ENCODE measurements at regions not wholly inside any gene's neighbourhood (a gene's known extent, or its start where the extent isn't known, plus 50 kb on each side); places are given as distances from the start of the nearest gene placed in this dataset.

DNA sequence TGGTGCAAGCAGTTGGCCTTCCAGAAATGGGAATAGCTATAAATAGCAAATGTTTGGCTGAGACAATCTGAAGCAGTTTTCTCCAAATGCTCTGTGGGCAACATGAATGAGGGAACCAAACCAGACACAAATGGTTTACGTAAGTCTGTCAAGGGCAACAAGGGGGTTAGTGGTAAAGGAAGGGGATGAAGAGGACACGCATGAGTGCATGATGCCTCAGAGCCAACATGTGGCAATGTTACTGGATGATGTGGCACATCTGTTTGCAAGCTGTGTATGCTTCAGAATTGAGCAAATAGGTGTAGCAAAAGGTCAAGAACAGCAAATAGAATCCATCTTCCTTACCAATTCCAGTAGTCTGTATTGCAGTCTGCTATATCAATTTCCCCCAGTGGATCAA, 76.3 kb upstream of the LMO4 start:
- ChIA-PET CTCF (no interaction called here), POLR2A (ENCODE audit: unreplicated experiment) (no interaction called here)
- ATAC-seq (no peak), DNase-seq (peak; percentile 9)
- H3F3A ChIP-seq (ENCODE audit: low read length, unreplicated experiment), result no peaks in the 10 kb centered on the region
- H3K27ac ChIP-seq (ENCODE audit: low read length), result no peak overlapping the region
- H3K4me2 ChIP-seq (ENCODE audit: low read length), result no peak overlapping the region
- no peak overlapping the region for H3K9ac ChIP-seq (ENCODE audit: low read length)
- H3K4me3 ChIP-seq (ENCODE audit: low read length), result no peak overlapping the region
- BruUV-seq (replicated peaks), result no TSS peak
- no peak overlapping the region for H2AFZ ChIP-seq (ENCODE audit: low read length)
- intact Hi-C loops (cut with micrococcal nuclease), result no loop called here
- TF ChIP-seq EZH2phosphoT487 (IDR thresholded peaks at IDR 0.05; ENCODE audit: borderline replicate concordance, low read length) (no peak), EZH2 (IDR thresholded peaks at IDR 0.05; ENCODE audit: low read length, unreplicated experiment) (no peak)
- TF ChIP-seq, protein P1, sequence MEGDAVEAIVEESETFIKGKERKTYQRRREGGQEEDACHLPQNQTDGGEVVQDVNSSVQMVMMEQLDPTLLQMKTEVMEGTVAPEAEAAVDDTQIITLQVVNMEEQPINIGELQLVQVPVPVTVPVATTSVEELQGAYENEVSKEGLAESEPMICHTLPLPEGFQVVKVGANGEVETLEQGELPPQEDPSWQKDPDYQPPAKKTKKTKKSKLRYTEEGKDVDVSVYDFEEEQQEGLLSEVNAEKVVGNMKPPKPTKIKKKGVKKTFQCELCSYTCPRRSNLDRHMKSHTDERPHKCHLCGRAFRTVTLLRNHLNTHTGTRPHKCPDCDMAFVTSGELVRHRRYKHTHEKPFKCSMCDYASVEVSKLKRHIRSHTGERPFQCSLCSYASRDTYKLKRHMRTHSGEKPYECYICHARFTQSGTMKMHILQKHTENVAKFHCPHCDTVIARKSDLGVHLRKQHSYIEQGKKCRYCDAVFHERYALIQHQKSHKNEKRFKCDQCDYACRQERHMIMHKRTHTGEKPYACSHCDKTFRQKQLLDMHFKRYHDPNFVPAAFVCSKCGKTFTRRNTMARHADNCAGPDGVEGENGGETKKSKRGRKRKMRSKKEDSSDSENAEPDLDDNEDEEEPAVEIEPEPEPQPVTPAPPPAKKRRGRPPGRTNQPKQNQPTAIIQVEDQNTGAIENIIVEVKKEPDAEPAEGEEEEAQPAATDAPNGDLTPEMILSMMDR (conservative IDR thresholded peaks at IDR 0.05; ENCODE audit: low read depth, low read length), result no peak
- peaks cover 8% of the 10 kb centered on the region for H3K4me1 ChIP-seq (ENCODE audit: insufficient read depth, low read length)
- no peaks in the 10 kb centered on the region for H3K36me3 ChIP-seq (ENCODE audit: low read depth, low read length)
- no peaks in the 10 kb centered on the region for H3K79me2 ChIP-seq (ENCODE audit: low read length)
- H3K27me3 ChIP-seq (ENCODE audit: low read length), result no peaks in the 10 kb centered on the region
- no peaks in the 10 kb centered on the region for H4K20me1 ChIP-seq (ENCODE audit: low read length)
- H3K9me2 ChIP-seq (replicated peaks; ENCODE audit: low read length), result no peaks in the 10 kb centered on the region
- H3K9me3 ChIP-seq (ENCODE audit: low read length), result no peaks in the 10 kb centered on the region

DNA sequence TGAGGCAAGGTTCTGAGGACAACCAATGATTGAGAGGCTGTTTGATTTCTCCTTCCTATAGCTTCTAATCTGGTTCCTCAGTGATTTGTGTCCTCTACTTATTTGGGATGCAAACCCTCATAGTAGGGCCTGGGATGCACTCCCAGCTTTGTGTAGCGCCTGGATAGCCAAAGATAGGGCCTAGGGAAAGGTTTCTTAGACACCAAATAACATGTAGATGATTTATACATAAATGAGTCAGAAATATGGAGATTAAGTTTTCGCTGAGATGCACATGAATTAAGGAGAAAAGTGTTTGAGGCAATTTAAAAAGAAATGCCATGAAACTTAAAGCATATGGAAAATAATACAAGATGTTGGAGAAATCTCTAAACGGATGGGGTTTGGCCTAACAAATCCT, 66.0 kb upstream of the LMO4 start:
- Histone ChIP-seq H3K9me2 (replicated peaks; ENCODE audit: low read length) (no peaks in the 10 kb centered on the region), H3K4me3 (ENCODE audit: low read length) (no peak overlapping the region), H3K4me2 (ENCODE audit: low read length) (no peak overlapping the region), H3K27ac (ENCODE audit: low read length) (no peak overlapping the region), H3K36me3 (ENCODE audit: low read depth, low read length) (no peaks in the 10 kb centered on the region), H3K79me2 (ENCODE audit: low read length) (no peaks in the 10 kb centered on the region), H3K9me3 (ENCODE audit: low read length) (no peaks in the 10 kb centered on the region), H3K9ac (ENCODE audit: low read length) (no peak overlapping the region), H4K20me1 (ENCODE audit: low read length) (no peaks in the 10 kb centered on the region), H3K4me1 (ENCODE audit: insufficient read depth, low read length) (no peaks in the 10 kb centered on the region), H3F3A (ENCODE audit: low read length, unreplicated experiment) (no peaks in the 10 kb centered on the region), H2AFZ (ENCODE audit: low read length) (no peak overlapping the region), H3K27me3 (ENCODE audit: low read length) (no peaks in the 10 kb centered on the region)
- POLR2A ChIA-PET (ENCODE audit: unreplicated experiment), result no interaction called here
- TF ChIP-seq, protein P1 (conservative IDR thresholded peaks at IDR 0.05; ENCODE audit: low read depth, low read length), result no peak
- TF ChIP-seq EZH2phosphoT487 (IDR thresholded peaks at IDR 0.05; ENCODE audit: borderline replicate concordance, low read length) (no peak), EZH2 (IDR thresholded peaks at IDR 0.05; ENCODE audit: low read length, unreplicated experiment) (no peak)
- BruUV-seq (replicated peaks), result no TSS peak
- intact Hi-C loops (cut with micrococcal nuclease), result no loop called here
- no peak for ATAC-seq
- no peak for DNase-seq
- CTCF ChIA-PET, result no interaction called here

DNA sequence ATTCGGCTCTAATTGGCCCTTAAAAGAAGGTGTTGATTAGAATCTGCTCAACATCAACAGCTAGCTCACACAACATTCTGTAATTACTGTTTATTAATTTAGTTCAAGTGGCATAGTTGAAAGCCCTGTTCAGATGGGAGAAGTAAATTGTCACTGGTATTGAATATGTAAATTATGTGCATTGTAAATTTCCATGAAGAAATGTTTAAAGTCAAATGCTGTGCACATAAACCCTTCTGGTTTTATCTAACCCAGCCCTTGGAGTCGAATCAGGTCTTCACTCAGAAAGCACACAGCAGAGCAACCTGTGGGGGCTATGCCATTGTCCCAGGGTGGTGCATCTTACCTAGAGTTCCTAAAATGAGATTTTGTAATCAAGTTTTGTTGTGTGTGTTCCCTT, 65.4 kb upstream of the LMO4 start:
- Histone ChIP-seq H3K4me1 (ENCODE audit: insufficient read depth, low read length) (no peaks in the 10 kb centered on the region), H3K27me3 (ENCODE audit: low read length) (no peaks in the 10 kb centered on the region), H2AFZ (ENCODE audit: low read length) (no peak overlapping the region), H3K9me2 (replicated peaks; ENCODE audit: low read length) (no peaks in the 10 kb centered on the region), H3F3A (ENCODE audit: low read length, unreplicated experiment) (no peaks in the 10 kb centered on the region), H3K79me2 (ENCODE audit: low read length) (no peaks in the 10 kb centered on the region), H4K20me1 (ENCODE audit: low read length) (no peaks in the 10 kb centered on the region), H3K9me3 (ENCODE audit: low read length) (no peaks in the 10 kb centered on the region), H3K36me3 (ENCODE audit: low read depth, low read length) (no peaks in the 10 kb centered on the region), H3K4me3 (ENCODE audit: low read length) (no peak overlapping the region), H3K9ac (ENCODE audit: low read length) (no peak overlapping the region), H3K27ac (ENCODE audit: low read length) (no peak overlapping the region), H3K4me2 (ENCODE audit: low read length) (no peak overlapping the region)
- no TSS peak for BruUV-seq (replicated peaks)
- ChIA-PET POLR2A (ENCODE audit: unreplicated experiment) (no interaction called here), CTCF (no interaction called here)
- intact Hi-C loops (cut with micrococcal nuclease), result no loop called here
- TF ChIP-seq EZH2 (IDR thresholded peaks at IDR 0.05; ENCODE audit: low read length, unreplicated experiment) (no peak), EZH2phosphoT487 (IDR thresholded peaks at IDR 0.05; ENCODE audit: borderline replicate concordance, low read length) (no peak)
- TF ChIP-seq, protein P1 (conservative IDR thresholded peaks at IDR 0.05; ENCODE audit: low read depth, low read length), result no peak
- ATAC-seq (no peak), DNase-seq (no peak)
